ENCODE measurements at regions not wholly inside any gene's neighbourhood (a gene's known extent, or its start where the extent isn't known, plus 50 kb on each side); places are given as distances from the start of the nearest gene placed in this dataset.
"Not testable (repeated sequence)": the region's sequence is repeated elsewhere in the genome, so short reads cannot be mapped to it uniquely, and the experiment has no call there.

GRCh38 chr6:120357447-120357846, 976.8 kb downstream of the TBC1D32 start:
- in situ Hi-C loops (cut with HindIII; ENCODE audit: low pct_unique_long_range_greater_than_20kb, low sequenced_read_pairs): no loop called here
- DNase-seq (ENCODE audit: low read depth): no peak

- DNase-seq (ENCODE audit: low read depth): no peak
- in situ Hi-C loops (cut with HindIII; ENCODE audit: low pct_unique_long_range_greater_than_20kb, low sequenced_read_pairs): no loop called here
Measured at GRCh38 chr6:120355822-120356221, 978.5 kb downstream of the TBC1D32 start.

DNA sequence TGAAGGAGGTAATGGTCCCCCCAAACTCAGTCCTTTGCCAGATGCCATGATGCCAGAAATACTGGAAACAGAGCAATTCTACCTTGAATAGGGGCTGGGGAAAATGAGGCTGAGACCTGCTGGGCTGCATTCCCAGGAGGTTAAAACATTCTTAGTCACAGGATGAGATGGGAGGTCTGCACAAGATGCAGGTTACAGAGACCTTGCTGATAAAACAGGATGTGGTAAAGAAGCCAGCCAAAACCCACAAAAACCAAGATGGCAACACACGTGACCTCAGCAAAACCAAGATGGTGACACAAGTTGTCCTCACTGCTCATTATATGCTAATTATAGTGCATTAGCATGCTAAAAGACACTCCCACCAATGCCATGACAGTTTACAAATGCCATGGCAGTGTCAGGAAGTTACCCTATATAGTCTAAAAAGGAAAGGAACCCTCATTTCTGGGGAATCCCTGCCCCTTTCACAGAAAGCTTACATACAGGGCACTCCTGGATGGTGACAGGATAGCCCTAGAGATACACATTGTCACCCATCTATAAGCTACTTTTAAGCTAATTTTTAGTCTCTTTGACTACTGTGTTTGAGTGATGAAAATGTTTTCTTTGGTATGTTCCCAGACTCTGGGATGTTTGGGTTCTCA, 979.7 kb downstream of the TBC1D32 start:
- in situ Hi-C loops (cut with HindIII; ENCODE audit: low pct_unique_long_range_greater_than_20kb, low sequenced_read_pairs): no loop called here
- DNase-seq (ENCODE audit: low read depth): no peak

DNA sequence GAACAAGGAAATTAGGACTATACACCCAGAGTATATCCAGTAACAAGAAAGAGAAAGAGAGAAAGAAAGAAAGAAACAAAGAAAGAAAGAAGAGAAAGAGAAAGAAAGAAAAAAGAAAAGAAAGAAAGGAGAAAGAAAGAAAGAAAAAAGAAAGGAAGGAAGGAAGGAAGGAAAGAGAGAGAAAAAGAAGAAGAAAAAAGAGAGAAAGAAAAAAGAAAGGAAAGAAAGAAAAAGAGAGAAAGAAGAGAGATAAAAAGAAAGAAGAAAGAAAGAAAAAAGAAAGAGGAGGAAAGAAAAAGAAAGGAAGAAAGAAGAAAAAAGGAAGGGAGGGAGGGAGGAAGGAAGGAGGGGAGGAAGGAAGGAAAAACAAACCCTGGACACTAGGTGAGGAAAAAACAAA, 981.8 kb downstream of the TBC1D32 start:
- no peak for DNase-seq (ENCODE audit: low read depth)
- in situ Hi-C loops (cut with HindIII; ENCODE audit: low pct_unique_long_range_greater_than_20kb, low sequenced_read_pairs): no loop called here

DNA sequence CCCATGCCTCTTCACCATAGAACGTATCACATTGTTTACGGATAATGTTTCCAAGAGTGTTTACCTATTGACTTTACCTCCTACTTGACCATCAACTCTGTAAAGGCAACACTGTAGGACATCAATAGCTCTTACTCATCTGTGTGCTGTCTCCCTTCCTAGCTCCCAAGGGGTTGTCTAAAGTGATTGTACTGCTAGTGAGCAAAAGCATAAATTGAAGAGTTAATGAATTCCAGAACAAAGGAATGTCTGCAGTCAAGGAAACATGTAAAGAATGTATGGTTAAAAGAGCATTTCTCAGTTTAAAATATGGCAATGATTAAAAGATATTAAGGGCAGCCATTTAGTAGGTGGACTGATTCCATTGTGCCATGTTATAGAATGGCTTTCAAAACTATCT, 985.4 kb downstream of the TBC1D32 start:
- DNase-seq (ENCODE audit: low read depth): no peak
- in situ Hi-C loops (cut with HindIII; ENCODE audit: low pct_unique_long_range_greater_than_20kb, low sequenced_read_pairs): no loop called here

DNA sequence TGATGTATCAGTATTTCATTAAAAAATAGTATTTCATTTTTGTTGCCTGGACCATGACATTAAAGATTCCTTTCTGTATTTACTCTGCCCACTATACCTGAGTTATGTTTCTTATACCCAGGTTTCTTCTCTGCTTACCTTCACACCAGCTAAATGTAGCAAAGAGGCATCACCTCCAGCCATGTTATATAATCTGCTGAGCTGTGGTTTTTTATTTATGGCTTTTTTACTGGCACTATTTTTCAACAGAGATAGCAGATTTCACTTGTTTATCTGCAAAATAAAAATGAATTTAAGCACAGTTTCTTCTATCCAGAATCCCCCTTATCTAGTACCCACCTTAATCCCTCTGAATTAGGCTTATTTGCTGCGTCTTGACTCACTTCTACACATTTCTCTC, 979.0 kb upstream of the MAN1A1 start:
- no peak for DNase-seq (ENCODE audit: low read depth)
- in situ Hi-C loops (cut with HindIII; ENCODE audit: low pct_unique_long_range_greater_than_20kb, low sequenced_read_pairs): no loop called here

DNA sequence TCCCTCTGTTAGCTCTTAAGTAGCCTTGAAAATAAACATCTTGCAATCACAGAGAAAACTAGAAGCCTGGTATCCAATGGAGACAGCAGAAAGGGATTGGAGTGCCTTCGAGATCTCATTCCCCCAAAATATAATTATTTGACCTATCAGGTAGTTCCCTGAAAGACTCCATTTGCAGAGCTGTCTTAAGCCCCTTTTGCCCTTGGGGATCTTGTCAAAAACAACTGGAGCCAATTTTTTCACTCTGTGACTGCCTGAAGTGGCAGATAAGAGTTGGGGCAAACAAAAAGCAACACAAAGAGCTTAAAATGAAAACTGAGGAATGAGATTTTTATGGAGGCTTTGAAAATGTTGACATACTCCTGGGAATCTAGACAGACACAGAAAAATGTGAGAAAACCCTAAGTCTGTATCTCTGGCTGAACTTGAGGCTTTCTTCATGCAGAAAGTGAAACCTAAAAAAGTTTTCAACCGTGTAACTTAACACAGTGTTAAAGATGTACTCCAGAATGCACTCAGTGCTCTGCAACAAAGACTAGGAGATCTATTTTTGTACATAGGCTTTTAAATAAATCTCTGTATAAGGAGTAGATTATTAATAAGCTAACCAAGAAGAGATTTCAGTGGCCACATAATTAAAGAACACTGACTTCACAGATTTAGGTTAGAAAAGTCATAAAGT, 971.1 kb upstream of the MAN1A1 start:
- DNase-seq (ENCODE audit: low read depth): no peak
- in situ Hi-C loops (cut with HindIII; ENCODE audit: low pct_unique_long_range_greater_than_20kb, low sequenced_read_pairs): no loop called here

DNA sequence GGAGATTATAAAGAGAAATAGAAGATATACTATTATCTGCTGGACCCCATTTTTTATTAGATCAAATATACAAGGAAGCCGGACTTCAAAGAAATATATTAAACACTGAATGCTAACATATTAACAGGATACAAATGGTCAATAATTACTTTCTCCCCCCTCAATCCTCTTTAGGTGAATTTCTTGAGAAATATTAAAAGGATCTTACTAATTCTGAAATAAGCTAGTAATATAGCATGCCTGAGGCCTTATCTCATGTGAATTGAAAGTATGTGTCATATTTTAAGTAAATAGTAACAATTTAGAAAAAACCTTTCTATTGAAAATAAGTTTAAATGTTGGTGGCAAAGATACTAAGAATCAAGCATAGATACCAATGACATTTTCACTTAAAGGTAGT, 954.7 kb upstream of the MAN1A1 start:
- in situ Hi-C loops (cut with HindIII; ENCODE audit: low pct_unique_long_range_greater_than_20kb, low sequenced_read_pairs): no loop called here

GRCh38 chr6:120303527-120303926, 954.0 kb upstream of the MAN1A1 start:
- DNase-seq (ENCODE audit: low read depth): no peak
- in situ Hi-C loops (cut with HindIII; ENCODE audit: low pct_unique_long_range_greater_than_20kb, low sequenced_read_pairs): no loop called here

More for the DNA sequence above, 954.7 kb upstream of the MAN1A1 start:
- DNase-seq (ENCODE audit: low read depth): no peak

- no peak for DNase-seq (ENCODE audit: low read depth)
Measured at GRCh38 chr6:120302041-120302440, 952.5 kb upstream of the MAN1A1 start.

GRCh38 chr6:120290964-120291363, 941.4 kb upstream of the MAN1A1 start:
- in situ Hi-C loops (cut with HindIII; ENCODE audit: low pct_unique_long_range_greater_than_20kb, low sequenced_read_pairs): no loop called here
- no peak for DNase-seq (ENCODE audit: low read depth)

More at GRCh38 chr6:120302041-120302440, 952.5 kb upstream of the MAN1A1 start:
- in situ Hi-C loops (cut with HindIII; ENCODE audit: low pct_unique_long_range_greater_than_20kb, low sequenced_read_pairs): no loop called here

- DNase-seq (ENCODE audit: low read depth): no peak
- in situ Hi-C loops (cut with HindIII; ENCODE audit: low pct_unique_long_range_greater_than_20kb, low sequenced_read_pairs): no loop called here
Measured at GRCh38 chr6:120282005-120282404, 932.4 kb upstream of the MAN1A1 start.

- in situ Hi-C loops (cut with HindIII; ENCODE audit: low pct_unique_long_range_greater_than_20kb, low sequenced_read_pairs): no loop called here
Measured at GRCh38 chr6:120279466-120280167, 930.1 kb upstream of the MAN1A1 start.

DNA sequence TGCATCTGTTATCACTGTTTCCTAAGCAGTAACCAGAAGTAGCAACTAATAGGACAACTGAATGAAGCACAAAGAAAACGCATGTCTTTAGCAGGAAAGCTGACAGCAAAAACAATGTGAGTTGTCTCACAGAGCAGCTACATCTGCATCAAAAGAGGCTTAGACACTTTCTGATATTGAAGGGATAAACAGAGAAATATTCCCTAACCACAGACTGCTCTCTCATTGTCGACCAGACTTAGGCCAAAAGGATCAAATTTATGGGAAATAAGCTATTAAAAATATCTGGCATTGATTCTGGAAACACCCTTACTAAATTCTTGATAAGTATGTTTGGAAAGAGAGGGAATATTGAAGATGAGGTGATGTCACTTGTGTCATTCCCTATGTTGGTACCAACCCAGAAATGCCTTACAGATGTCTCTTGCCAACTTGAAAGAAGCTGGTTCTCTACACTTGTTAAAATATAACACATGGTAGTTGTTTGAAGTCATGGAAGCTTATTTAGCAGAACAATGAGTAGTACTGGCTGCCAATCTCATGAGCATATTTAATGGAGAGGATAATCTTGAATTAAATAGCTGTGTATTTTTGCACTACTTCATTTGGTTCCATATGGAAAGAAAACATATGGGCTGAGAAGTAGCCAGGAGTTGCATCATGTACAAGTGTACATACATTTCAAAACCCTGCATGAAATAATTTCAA, 929.3 kb upstream of the MAN1A1 start:
- in situ Hi-C loops (cut with HindIII; ENCODE audit: low pct_unique_long_range_greater_than_20kb, low sequenced_read_pairs): no loop called here
- DNase-seq (ENCODE audit: low read depth): no peak

More at GRCh38 chr6:120279466-120280167, 930.1 kb upstream of the MAN1A1 start:
- DNase-seq (ENCODE audit: low read depth): no peak

DNA sequence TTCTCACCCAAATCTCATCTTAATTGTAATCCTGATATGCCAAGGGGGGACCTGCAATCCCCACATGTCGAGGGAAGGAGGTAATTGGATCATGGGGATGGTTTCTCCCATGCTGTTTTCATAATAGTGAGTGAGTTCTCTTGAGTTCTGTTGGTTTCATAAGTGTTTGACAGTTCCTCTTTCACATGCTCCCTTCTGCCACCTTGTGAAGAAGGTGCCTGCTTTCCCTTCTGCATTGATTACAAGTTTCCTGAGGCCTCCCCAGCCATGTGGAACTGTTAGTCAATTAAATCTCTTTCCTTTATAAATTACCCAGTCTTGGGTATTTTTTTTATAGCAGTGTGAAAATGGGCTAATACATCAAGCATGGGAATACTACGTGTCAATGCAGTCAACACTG, 925.0 kb upstream of the MAN1A1 start:
- in situ Hi-C loops (cut with HindIII; ENCODE audit: low pct_unique_long_range_greater_than_20kb, low sequenced_read_pairs): no loop called here
- no peak for DNase-seq (ENCODE audit: low read depth)

GRCh38 chr6:120273411-120273810, 923.9 kb upstream of the MAN1A1 start:
- no peak for DNase-seq (ENCODE audit: low read depth)
- in situ Hi-C loops (cut with HindIII; ENCODE audit: low pct_unique_long_range_greater_than_20kb, low sequenced_read_pairs): no loop called here

DNA sequence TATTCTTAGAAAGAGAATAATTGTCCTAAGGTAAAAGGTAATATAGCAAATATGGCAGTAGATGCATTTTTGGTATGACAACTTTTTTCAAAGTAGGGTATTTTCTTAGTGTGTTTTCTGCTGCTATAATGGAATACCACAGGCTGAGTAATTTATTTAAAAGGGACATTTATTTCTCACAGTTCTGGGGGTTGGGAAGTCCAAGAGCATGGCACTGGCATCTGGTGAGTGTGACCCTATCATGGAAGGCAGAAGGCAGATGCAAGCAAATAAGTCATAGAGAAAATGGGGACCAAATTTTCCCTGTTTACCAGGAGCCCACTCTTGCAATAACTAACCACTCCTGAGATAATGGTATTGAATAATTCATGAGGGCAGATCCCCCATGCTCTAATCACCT, 922.5 kb upstream of the MAN1A1 start:
- in situ Hi-C loops (cut with HindIII; ENCODE audit: low pct_unique_long_range_greater_than_20kb, low sequenced_read_pairs): no loop called here
- no peak for DNase-seq (ENCODE audit: low read depth)

- in situ Hi-C loops (cut with HindIII; ENCODE audit: low pct_unique_long_range_greater_than_20kb, low sequenced_read_pairs): not testable (repeated sequence)
Measured at GRCh38 chr6:120268256-120268655, 918.7 kb upstream of the MAN1A1 start.

GRCh38 chr6:120262354-120262753, 912.8 kb upstream of the MAN1A1 start:
- no peak for DNase-seq (ENCODE audit: low read depth)
- in situ Hi-C loops (cut with HindIII; ENCODE audit: low pct_unique_long_range_greater_than_20kb, low sequenced_read_pairs): no loop called here

More at GRCh38 chr6:120268256-120268655, 918.7 kb upstream of the MAN1A1 start:
- DNase-seq (ENCODE audit: low read depth): not testable (repeated sequence)
